Stimulated activated CD8-positive, alpha-beta memory T cell treated with anti-CD3 and anti-CD28 coated beads, Interleukin-15, amount 100 ng/mL, for 1 hour (primary cell): ENCODE measurements at regions not wholly inside any gene's neighbourhood (a gene's known extent, or its start where the extent isn't known, plus 50 kb on each side); places are given as distances from the start of the nearest gene placed in this dataset.
"Not testable (repeated sequence)": the region's sequence is repeated elsewhere in the genome, so short reads cannot be mapped to it uniquely, and the experiment has no call there.

ENCODE experiments used
- DNase-seq: peaks from one replicate; pipeline ENCODE4 v3.0.0-alpha.2; 2020; ENCODE audit warnings: low read depth

GRCh38 chr17:14621826-14622614 lies 321.1 kb downstream of the HS3ST3B1 start:
- no peak for DNase-seq

- no peak for DNase-seq
Observed at GRCh38 chr17:14619821-14620220, 318.9 kb downstream of the HS3ST3B1 start.

- DNase-seq: no peak
Observed at GRCh38 chr17:14616528-14616927, 315.6 kb downstream of the HS3ST3B1 start.

GRCh38 chr17:14605267-14605599 lies 304.4 kb downstream of the HS3ST3B1 start:
- no peak for DNase-seq

GRCh38 chr17:14604591-14605266 lies 303.8 kb downstream of the HS3ST3B1 start:
- no peak for DNase-seq

- no peak for DNase-seq
Observed at GRCh38 chr17:14596224-14596623, 295.3 kb downstream of the HS3ST3B1 start.

- DNase-seq: no peak
Observed at GRCh38 chr17:14595656-14596055, 294.8 kb downstream of the HS3ST3B1 start.

GRCh38 chr17:14594690-14595089 lies 293.8 kb downstream of the HS3ST3B1 start:
- DNase-seq: no peak

GRCh38 chr17:14593956-14594355 lies 293.1 kb downstream of the HS3ST3B1 start:
- no peak for DNase-seq

- DNase-seq: no peak
Observed at GRCh38 chr17:14590459-14591250, 289.8 kb downstream of the HS3ST3B1 start.

- DNase-seq: no peak
Observed at GRCh38 chr17:14585099-14585498, 284.2 kb downstream of the HS3ST3B1 start.

- no peak for DNase-seq
Observed at GRCh38 chr17:14582996-14583395, 282.1 kb downstream of the HS3ST3B1 start.

GRCh38 chr17:14581186-14581830 lies 280.4 kb downstream of the HS3ST3B1 start:
- no peak for DNase-seq

GRCh38 chr17:14580499-14580898 lies 279.6 kb downstream of the HS3ST3B1 start:
- no peak for DNase-seq

- no peak for DNase-seq
Observed at GRCh38 chr17:14579716-14580115, 278.8 kb downstream of the HS3ST3B1 start.

- no peak for DNase-seq
Observed at GRCh38 chr17:14575471-14575953, 274.6 kb downstream of the HS3ST3B1 start.

GRCh38 chr17:14560325-14560724 lies 259.4 kb downstream of the HS3ST3B1 start:
- not testable (repeated sequence) for DNase-seq

- DNase-seq: no peak
Observed at GRCh38 chr17:14559264-14560119, 258.6 kb downstream of the HS3ST3B1 start.

- no peak for DNase-seq
Observed at GRCh38 chr17:14557480-14557879, 256.6 kb downstream of the HS3ST3B1 start.

GRCh38 chr17:14553847-14554246 lies 253.0 kb downstream of the HS3ST3B1 start:
- no peak for DNase-seq

GRCh38 chr17:14552306-14552705 lies 251.4 kb downstream of the HS3ST3B1 start:
- DNase-seq: no peak
